HG03442 (cell line): ENCODE measurements at regions not wholly inside any gene's neighbourhood (a gene's known extent, or its start where the extent isn't known, plus 50 kb on each side); places are given as distances from the start of the nearest gene placed in this dataset.
"Not testable (repeated sequence)": the region's sequence is repeated elsewhere in the genome, so short reads cannot be mapped to it uniquely, and the experiment has no call there.

Experiments
- ATAC-seq: cut with Tn5 transposase; IDR thresholded peaks from one replicate; pipeline ENCODE4 v1.9.1; 2021; ENCODE audit warnings: mild to moderate bottlenecking, moderate library complexity; ENCODE audit not compliant: unreplicated experiment

- no peak for ATAC-seq
Observed at GRCh38 chr12:11446372-11446771, 51.0 kb upstream of the PRB2 start.

DNA sequence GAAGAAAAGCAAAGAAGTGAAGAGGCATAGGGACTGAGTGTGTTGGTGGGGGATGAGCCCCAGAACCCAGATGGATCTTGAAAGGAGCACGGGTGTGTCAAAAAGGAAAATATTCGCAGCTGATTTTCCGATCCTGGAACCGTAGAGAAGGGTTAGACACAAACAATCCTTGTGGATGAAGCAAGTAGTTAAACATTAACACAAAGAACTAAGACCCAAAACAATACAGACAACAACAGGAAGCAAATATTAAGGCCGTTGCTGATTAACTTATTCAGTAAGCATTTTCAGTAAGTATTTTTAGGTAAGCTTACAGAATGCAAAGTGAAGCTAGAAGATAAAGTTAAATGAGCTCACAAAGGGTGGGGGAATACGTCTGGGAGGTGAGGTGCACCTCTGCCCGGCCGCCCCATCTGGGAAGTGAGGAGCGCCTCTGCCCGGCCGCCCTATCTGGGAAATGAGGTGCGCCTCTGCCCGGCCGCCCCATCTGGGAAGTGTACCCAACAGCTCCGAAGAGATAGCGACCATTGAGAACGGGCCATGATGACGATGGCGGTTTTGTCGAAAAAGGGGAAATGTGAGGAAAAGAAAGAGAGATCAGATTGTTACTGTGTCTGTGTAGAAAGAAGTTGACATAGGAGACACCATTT, 62.8 kb upstream of the PRB2 start:
- ATAC-seq = no peak

- no peak for ATAC-seq
Observed at GRCh38 chr12:11460343-11461023, 65.1 kb upstream of the PRB2 start.

DNA sequence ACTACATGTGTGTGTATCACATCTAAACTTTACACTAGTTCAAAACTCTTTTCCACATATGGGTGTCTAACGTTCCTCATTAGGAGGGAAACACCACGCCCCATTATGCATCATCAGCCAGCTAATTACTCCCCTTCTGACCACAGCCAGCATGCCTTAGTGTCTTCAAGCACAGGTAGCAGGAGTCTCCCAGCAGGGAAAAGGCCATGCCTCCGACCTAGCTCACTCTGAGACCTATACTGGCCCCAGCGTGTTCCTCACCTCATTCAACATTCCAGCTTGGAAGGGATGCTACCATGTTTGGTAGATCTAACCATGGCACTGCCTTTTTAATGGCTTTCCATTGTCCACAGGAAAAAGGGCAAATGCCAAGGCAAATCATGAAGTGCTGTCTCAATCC, 66.1 kb upstream of the PRB2 start:
- no peak for ATAC-seq

GRCh38 chr12:11477110-11477509, 81.7 kb upstream of the PRB2 start:
- ATAC-seq = no peak

DNA sequence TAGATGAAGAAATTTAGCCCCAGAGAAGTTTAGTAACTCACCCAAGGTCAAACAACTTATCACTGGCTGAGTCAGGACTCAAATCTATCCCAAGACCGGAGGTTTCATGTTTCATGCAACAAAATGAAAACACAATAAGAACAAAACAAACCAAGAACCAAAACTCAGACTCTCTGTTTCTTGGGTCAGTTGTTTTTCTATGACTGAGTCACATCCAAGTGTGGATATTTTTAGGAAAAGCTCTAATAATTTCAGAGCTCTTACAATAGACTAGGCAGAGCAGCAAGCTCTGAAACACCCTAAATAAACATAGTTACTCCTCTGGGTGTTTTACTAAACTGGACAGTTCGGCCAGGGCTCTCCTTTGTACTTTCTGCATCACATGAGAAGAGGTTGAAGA, 87.6 kb upstream of the PRB2 start:
- ATAC-seq = no peak

GRCh38 chr12:11486623-11487444, 91.5 kb upstream of the PRB2 start:
- peak; percentile 85 for ATAC-seq

DNA sequence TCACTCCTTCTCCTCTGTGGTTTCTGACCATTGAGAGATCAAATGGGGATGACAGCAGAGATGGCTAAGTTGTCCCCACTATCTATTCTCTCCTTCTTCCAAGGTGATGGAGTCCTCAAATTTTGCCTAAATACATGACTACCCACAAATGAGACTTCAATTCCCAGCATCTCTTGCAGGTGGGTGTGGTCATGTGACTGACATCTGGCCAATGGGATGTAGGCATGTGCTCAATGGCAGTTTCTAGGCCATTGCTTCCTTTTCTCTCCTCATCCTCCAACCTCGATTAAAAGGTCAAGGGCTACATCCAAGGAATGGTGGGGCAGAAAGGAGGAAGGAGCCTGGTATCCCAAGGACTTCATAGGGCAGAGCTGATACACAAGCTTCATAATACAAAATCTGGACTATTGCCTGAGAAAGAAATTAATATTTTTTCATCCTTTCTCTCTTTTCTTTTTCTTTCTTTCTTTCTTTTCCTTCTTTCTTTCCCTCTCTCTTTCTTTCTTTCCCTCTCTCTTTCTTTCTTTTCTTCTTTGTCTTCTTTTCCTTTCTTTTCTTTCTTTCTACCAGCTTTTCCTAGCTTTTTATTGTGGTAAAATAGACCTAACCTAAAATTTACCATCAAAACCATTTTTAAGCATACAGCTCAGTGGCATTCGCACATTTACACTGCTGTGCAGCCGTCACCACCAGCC, 100.9 kb upstream of the PRB2 start:
- ATAC-seq = no peak

- no peak for ATAC-seq
Observed at GRCh38 chr12:11497438-11497837, 102.1 kb upstream of the PRB2 start.

- no peak for ATAC-seq
Observed at GRCh38 chr12:11497995-11498394, 102.6 kb upstream of the PRB2 start.

- not testable (repeated sequence) for ATAC-seq
Observed at GRCh38 chr12:11498574-11498973, 103.2 kb upstream of the PRB2 start.

- no peak for ATAC-seq
Observed at GRCh38 chr12:11499806-11500187, 104.4 kb upstream of the PRB2 start.

DNA sequence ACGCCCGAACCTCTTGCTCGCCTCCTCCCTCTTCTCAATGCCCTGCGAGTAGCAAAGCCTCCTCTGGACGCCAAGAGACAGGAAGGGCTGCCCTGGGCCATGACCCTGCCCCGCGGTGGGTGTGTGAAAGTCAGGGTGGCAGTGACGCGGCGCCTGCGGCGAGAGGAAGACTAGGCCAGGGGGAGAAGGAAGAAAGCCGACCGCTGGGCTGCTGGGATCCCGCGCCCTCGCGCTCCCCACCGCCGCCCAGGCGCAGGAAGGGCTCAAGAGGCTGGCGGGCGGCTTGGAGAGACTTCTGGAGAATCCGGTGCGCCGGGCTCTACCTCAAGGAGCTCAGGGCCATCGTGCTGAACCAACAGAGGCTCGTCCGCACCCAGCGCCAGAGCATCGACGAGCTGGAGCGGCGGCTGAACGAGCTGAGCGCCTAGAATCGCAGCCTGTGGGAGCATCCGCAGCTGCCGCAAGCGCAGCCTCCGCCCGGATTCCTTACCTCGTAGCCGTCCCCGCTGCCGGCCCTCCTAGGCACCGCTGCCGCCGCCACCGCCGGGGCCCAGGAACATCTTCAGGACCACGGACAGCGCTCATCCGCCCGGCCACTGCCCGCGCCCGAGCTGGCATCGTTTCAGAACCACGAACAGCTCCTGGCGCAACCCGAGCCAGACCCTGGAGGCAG, 105.0 kb upstream of the PRB2 start:
- ATAC-seq = no peak

- ATAC-seq = no peak
Observed at GRCh38 chr12:11500861-11501230, 105.5 kb upstream of the PRB2 start.

- ATAC-seq = no peak
Observed at GRCh38 chr12:11508699-11509098, 113.3 kb upstream of the PRB2 start.

- ATAC-seq = no peak
Observed at GRCh38 chr12:11509326-11509725, 114.0 kb upstream of the PRB2 start.

DNA sequence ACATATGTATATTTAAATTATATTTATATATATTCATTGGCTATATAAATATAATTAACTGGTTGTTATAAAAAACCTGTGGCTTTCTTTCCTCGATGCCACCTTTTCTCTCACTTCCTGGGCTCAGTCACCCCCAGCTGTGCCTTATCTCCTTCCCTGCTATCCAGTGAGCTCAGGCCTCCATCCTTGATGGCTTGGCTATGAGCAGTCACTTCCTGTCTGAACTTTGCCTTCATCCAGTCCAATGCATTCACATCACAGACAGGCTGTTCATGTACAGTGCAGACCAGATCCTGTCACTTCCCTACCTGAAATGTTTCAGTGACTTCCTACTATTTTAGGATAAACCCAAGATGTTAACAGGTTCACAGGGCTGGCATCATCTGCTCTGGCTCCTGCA, 115.3 kb upstream of the PRB2 start:
- ATAC-seq = no peak

- ATAC-seq = no peak
Observed at GRCh38 chr12:11513288-11513687, 117.9 kb upstream of the PRB2 start.

DNA sequence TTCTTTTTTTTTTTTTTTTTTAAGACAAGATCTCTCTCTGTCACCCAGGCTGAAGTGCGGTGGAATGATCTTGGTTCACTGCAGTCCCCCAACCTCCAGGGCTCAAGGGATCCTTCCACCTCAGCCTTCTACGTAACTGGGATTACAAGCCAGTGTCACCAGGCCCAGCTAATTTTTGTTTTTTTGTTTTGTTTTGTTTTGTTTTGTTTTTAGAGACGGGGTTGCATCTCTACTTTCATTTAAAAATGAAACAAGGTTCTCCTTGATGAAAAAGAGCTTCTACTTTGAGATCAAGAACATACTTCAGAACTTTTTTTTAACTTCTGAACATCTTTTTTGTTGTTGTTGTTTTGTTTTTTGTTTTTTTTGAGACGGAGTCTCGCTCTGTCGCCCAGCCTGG, 121.7 kb upstream of the PRB2 start:
- ATAC-seq = no peak

- no peak for ATAC-seq
Observed at GRCh38 chr12:11524446-11524845, 125.0 kb upstream of the ETV6 start.

DNA sequence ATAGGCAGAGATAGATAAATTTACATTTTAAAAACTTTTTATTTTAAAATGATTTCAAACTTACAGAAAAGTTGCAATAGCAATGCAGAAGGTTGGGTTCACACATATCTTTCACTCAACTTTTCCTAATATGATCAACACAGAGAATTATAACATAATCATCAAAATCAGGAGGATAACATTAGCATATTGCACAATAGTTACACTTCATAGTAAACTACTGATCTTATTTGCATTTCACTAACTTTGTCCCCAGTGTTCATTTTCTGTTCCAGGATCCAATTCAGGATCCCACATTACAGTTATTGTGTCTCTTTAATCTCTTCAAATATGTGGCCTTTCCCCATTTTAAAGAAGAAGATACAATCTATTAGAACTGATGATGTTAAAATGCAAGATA, 115.4 kb upstream of the ETV6 start:
- no peak for ATAC-seq
